Esophagus squamous epithelium (tissue), 5 donors: ENCODE measurements at regions not wholly inside any gene's neighbourhood (a gene's known extent, or its start where the extent isn't known, plus 50 kb on each side); places are given as distances from the start of the nearest gene placed in this dataset.

Experiments used
- DNase-seq: peaks from one replicate; lab custom pipeline; 2025; lab: John Stamatoyannopoulos, UW
- H3K27ac ChIP-seq, 4 donors: fragments of 200-600 bp; sonication (generic); one replicate each; pipeline ENCODE4 v1.5.1; 2016 to 2019; ENCODE audit warnings: mild to moderate bottlenecking in 1 of 4
- H3K27me3 ChIP-seq, 4 donors: fragments of 200-600 bp; sonication (generic); 1 replicate in 3 of 4; 2 replicates in 1 of 4; pipeline versions ENCODE4 v1.5.1 to v1.6.0; 2017 to 2021; ENCODE audit warnings: antibody characterized with exemption in 1 of 4
- H3K36me3 ChIP-seq, 3 donors: fragments of 200-600 bp; sonication (generic); one replicate each; pipeline ENCODE4 v1.5.1; 2016 to 2019
- H3K4me1 ChIP-seq, 3 donors: fragments of 200-600 bp; sonication (generic); one replicate each; pipeline ENCODE4 v1.5.1; 2017 to 2019
- H3K4me3 ChIP-seq, 4 donors: fragments of 200-600 bp; sonication (generic); 1 replicate in 3 of 4; 2 replicates in 1 of 4; pipeline ENCODE4 v1.5.1; 2016 to 2019; ENCODE audit warnings: mild to moderate bottlenecking in 2 of 4, moderate library complexity in 1 of 4
- H3K9me3 ChIP-seq, 3 donors: fragments of 200-600 bp; sonication (generic); one replicate each; pipeline ENCODE4 v1.5.1; 2016 to 2019
- CTCF ChIP-seq, 6 experiments: fragments of 450-650 bp in 4 of 6; fragments of 200-600 bp in 2 of 6; sonication (generic) in 2 of 6; IDR thresholded peaks; one replicate each; pipeline ENCODE4 v1.5.1; 2016 to 2019; ENCODE audit warnings: antibody characterized with exemption in 6 of 6, mild to moderate bottlenecking in 4 of 6, moderate library complexity in 4 of 6
- POLR2A ChIP-seq, 4 donors: fragments of 450-650 bp; IDR thresholded peaks; one replicate each; pipeline ENCODE4 v1.6.1; 2017; ENCODE audit warnings: antibody characterized with exemption in 4 of 4, mild to moderate bottlenecking in 4 of 4, moderate library complexity in 3 of 4
- WGBS, 2 donors: methylation state at CpG; one replicate each; pipeline ENCODE4 v1.1.5; 2018; 5-methylcytosine and 5-hydroxymethylcytosine counted together
- intact Hi-C: fragments of 100-400 bp; cut with DNase I; formaldehyde crosslinking; loops from one replicate; pipeline ENCODE4 v1.15.0; 2022
- donor health status: DM: yes; HTN: yes; CAD: no.

- no peak for TF ChIP-seq CTCF (IDR thresholded peaks at IDR 0.05)
- no peak for TF ChIP-seq POLR2A (IDR thresholded peaks at IDR 0.05)
- Histone ChIP-seq H3K27me3 (peaks cover 0 to 37% (median 0%) of the 10 kb centered on the region in 4 donors), H3K27ac (no peak overlapping the region), H3K9me3 (no peaks in the 10 kb centered on the region), H3K4me1 (no peaks in the 10 kb centered on the region), H3K36me3 (no peaks in the 10 kb centered on the region), H3K4me3 (no peak overlapping the region)
- intact Hi-C loops, result no loop called here
- 82 to 86% methylated on average over 14 to 18 of the region's 19 CpGs for WGBS, 2 donors
- no peak for DNase-seq
These were observed 331.2 kb downstream of the FOXL1 start for GRCh38 chr16:86909359-86910160.

GRCh38 chr16:86910161-86910769, 331.9 kb downstream of the FOXL1 start:
- H3K4me3 ChIP-seq, result no peak overlapping the region
- TF ChIP-seq CTCF (IDR thresholded peaks at IDR 0.05) (no peak), POLR2A (IDR thresholded peaks at IDR 0.05) (no peak)
- H3K27me3 ChIP-seq, result peaks cover 0 to 37% (median 0%) of the 10 kb centered on the region in 4 donors
- no peak overlapping the region for H3K27ac ChIP-seq
- no peak for DNase-seq
- 67% methylated on average over 14 to 16 of the region's 16 CpGs for WGBS, 2 donors
- intact Hi-C loops, result no loop called here
- no peaks in the 10 kb centered on the region for H3K36me3 ChIP-seq
- no peaks in the 10 kb centered on the region for H3K4me1 ChIP-seq
- H3K9me3 ChIP-seq, result no peaks in the 10 kb centered on the region

GRCh38 chr16:86911437-86911958, 333.1 kb downstream of the FOXL1 start:
- no peak for TF ChIP-seq POLR2A (IDR thresholded peaks at IDR 0.05)
- no peak for TF ChIP-seq CTCF (IDR thresholded peaks at IDR 0.05)
- H3K27ac ChIP-seq, result no peak overlapping the region
- H3K27me3 ChIP-seq, result peaks cover 0 to 39% (median 0%) of the 10 kb centered on the region in 4 donors
- no peaks in the 10 kb centered on the region for H3K9me3 ChIP-seq
- WGBS, 2 donors, result 48 to 61% methylated on average over 4 of the region's 4 CpGs
- no peak for DNase-seq
- intact Hi-C loops, result no loop called here
- no peaks in the 10 kb centered on the region for H3K36me3 ChIP-seq
- no peak overlapping the region for H3K4me3 ChIP-seq
- no peaks in the 10 kb centered on the region for H3K4me1 ChIP-seq

GRCh38 chr16:86913886-86914285, 335.5 kb downstream of the FOXL1 start:
- Histone ChIP-seq H3K36me3 (no peaks in the 10 kb centered on the region), H3K4me1 (no peaks in the 10 kb centered on the region), H3K27me3 (peaks cover 0 to 17% (median 0%) of the 10 kb centered on the region in 4 donors), H3K9me3 (no peaks in the 10 kb centered on the region), H3K27ac (no peak overlapping the region), H3K4me3 (no peak overlapping the region)
- intact Hi-C loops, result no loop called here
- DNase-seq, result no peak
- WGBS, 2 donors, result 85 to 96% methylated on average over 7 of the region's 7 CpGs
- TF ChIP-seq CTCF (IDR thresholded peaks at IDR 0.05), result no peak
- no peak for TF ChIP-seq POLR2A (IDR thresholded peaks at IDR 0.05)
